PC-3 (cell line): ENCODE measurements at regions not wholly inside any gene's neighbourhood (a gene's known extent, or its start where the extent isn't known, plus 50 kb on each side); places are given as distances from the start of the nearest gene placed in this dataset.
"Not testable (repeated sequence)": the region's sequence is repeated elsewhere in the genome, so short reads cannot be mapped to it uniquely, and the experiment has no call there.

Experiments
- ATAC-seq: fragments of 200-7000 bp; cut with Tn5 transposase; 2 replicates; pipeline ENCODE4 v1.9.1; 2020; ENCODE audit warnings: mild to moderate bottlenecking, moderate library complexity
- BruUV-seq: library from RNA; stranded (reverse); fragments of 400-500 nt; replicated peaks from 2 replicates; lab custom pipeline; 2021; lab: Mats Ljungman, UMichigan
- CTCF ChIA-PET: fragments of 300-600 bp; sonication (Branson Sonifier 250); formaldehyde crosslinking; loops from one replicate; lab custom pipeline; 2022; ENCODE audit warnings: antibody characterized with exemption; lab: Charles Lee
- POLR2A ChIA-PET: fragments of 300-600 bp; sonication (Branson Sonifier 250); formaldehyde crosslinking; loops from one replicate; lab custom pipeline; 2022; ENCODE audit warnings: antibody characterized with exemption; ENCODE audit not compliant: unreplicated experiment; lab: Charles Lee
- DNase-seq: peaks from one replicate; pipeline ENCODE4 v3.0.0-alpha.2; 2015
- H2AFZ ChIP-seq: fragments of 300-600 bp; sonication (generic); 2 replicates; pipeline ENCODE4 v1.6.0; 2016; ENCODE audit warnings: antibody characterized with exemption, low read length
- H3F3A ChIP-seq: fragments of 300-600 bp; sonication (generic); one replicate; pipeline ENCODE4 v1.6.0; 2017; ENCODE audit warnings: antibody characterized with exemption, low read length, control low read depth, mild to moderate bottlenecking; ENCODE audit not compliant: unreplicated experiment
- H3K27ac ChIP-seq: fragments of 300-600 bp; sonication (generic); 2 replicates; pipeline ENCODE4 v1.5.1; 2016; ENCODE audit warnings: mild to moderate bottlenecking, low read length
- H3K27me3 ChIP-seq: fragments of 300-600 bp; sonication (generic); 2 replicates; pipeline ENCODE4 v1.6.1; 2016; ENCODE audit warnings: low read length, mixed read lengths
- H3K36me3 ChIP-seq: fragments of 300-600 bp; sonication (generic); 2 replicates; pipeline ENCODE4 v1.6.1; 2016; ENCODE audit warnings: low read depth, mixed run types, low read length, mixed read lengths
- H3K4me1 ChIP-seq: fragments of 300-600 bp; sonication (generic); 2 replicates; pipeline ENCODE4 v1.5.1; 2016; ENCODE audit warnings: low read length; ENCODE audit not compliant: insufficient read depth
- H3K4me2 ChIP-seq: fragments of 300-600 bp; sonication (generic); 2 replicates; pipeline ENCODE4 v1.6.0; 2016; ENCODE audit warnings: low read length
- H3K4me3 ChIP-seq: fragments of 300-600 bp; sonication (generic); 2 replicates; pipeline ENCODE4 v1.5.1; 2016; ENCODE audit warnings: mild to moderate bottlenecking, low read length, mixed read lengths
- H3K79me2 ChIP-seq: fragments of 300-600 bp; sonication (generic); 2 replicates; pipeline ENCODE4 v1.6.1; 2017; ENCODE audit warnings: low read length, mixed read lengths
- H3K9ac ChIP-seq: fragments of 300-600 bp; sonication (generic); 2 replicates; pipeline ENCODE4 v1.6.0; 2016; ENCODE audit warnings: mild to moderate bottlenecking, low read length
- H3K9me2 ChIP-seq: fragments of 300-600 bp; sonication (generic); replicated peaks from 2 replicates; pipeline ENCODE4 v1.6.1; 2016; ENCODE audit warnings: mixed run types, low read length, mixed read lengths
- H3K9me3 ChIP-seq: fragments of 300-600 bp; sonication (generic); 2 replicates; pipeline ENCODE4 v1.6.1; 2016; ENCODE audit warnings: low read length, mixed read lengths
- H4K20me1 ChIP-seq: fragments of 300-600 bp; sonication (generic); 2 replicates; pipeline ENCODE4 v1.6.1; 2016; ENCODE audit warnings: low read length, mixed read lengths
- CTCF ChIP-seq: fragments of 300-600 bp; sonication (generic); conservative IDR thresholded peaks from 2 replicates; pipeline ENCODE4 v1.5.1; 2017; ENCODE audit warnings: antibody characterized with exemption, low read depth, mild to moderate bottlenecking, low read length
- EZH2 ChIP-seq: fragments of 300-600 bp; sonication (generic); IDR thresholded peaks from one replicate; pipeline ENCODE4 v1.6.1; 2017; ENCODE audit warnings: antibody characterized with exemption, mild to moderate bottlenecking, low read length; ENCODE audit not compliant: unreplicated experiment
- EZH2phosphoT487 ChIP-seq: fragments of 300-600 bp; sonication (generic); IDR thresholded peaks from 2 replicates; pipeline ENCODE4 v1.6.1; 2018; ENCODE audit warnings: mild to moderate bottlenecking, antibody characterized with exemption, low read length, borderline replicate concordance
- intact Hi-C: fragments of 100-400 bp; cut with micrococcal nuclease; formaldehyde crosslinking; loops from 2 replicates; pipeline ENCODE4 v1.9.0; 2023

DNA sequence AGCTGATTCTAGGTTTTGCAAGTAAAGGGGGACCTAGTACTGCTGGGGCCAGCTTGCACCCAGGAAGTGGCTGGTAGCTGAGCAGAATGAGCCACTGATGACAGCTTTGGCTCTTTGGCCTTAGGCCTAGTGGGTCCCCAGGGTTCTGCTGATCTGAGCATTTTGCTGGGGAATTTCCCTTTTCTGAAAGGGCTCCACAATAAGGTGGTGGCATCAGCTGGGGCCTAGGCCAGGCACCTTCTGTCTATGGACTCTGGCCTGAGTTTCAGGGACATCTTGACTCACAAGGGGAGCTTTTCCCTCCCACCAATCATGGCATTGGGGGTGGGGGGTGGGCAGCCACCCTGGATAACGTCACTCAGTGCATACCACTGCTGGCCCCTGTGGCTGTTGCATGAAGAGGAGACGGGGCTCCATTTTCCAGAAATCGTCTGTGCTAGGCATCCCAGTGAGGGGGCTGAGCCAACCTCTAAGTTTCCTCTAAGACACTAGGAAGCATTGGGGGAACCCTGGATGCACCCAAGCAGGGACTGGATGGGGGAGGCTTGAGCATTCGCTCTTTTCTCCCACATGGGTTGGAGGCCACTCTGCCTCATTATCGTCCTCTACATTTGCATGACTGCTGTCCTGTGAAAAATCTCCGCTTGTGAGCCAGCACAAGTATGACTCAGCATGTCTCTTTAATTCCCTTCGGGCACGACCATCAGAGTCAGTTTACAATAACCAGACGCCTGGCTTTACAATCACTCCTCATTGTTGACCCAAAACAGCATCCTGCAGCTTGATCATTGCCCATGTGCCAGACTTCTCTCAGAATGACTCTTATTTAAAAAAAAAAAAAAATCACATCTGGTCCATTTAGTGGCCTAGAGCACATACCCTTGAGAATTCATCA is 145.0 kb upstream of the THY1 start:
- 0 out of 2 replicates have a peak overlapping the region, but pooled peaks have one; percentile 8 for H2AFZ ChIP-seq
- POLR2A ChIA-PET, result no interaction called here
- ATAC-seq (peak; percentile 87), DNase-seq (peak; percentile 91)
- H3K9me3 ChIP-seq, result no peaks in the 10 kb centered on the region
- peaks cover 24% of the 10 kb centered on the region for H3K4me1 ChIP-seq
- CTCF ChIA-PET, result interaction anchor here (0.7 kb wide), 1 partner anchor 109 kb away, joined by 4 read pairs; no protein-coding TSS in a partner anchor
- H3K9ac ChIP-seq, result no peak overlapping the region; the same call in 1 of the 2 replicates
- peak overlapping the region; percentile 54 for H3K27ac ChIP-seq
- no peak for TF ChIP-seq CTCF
- TF ChIP-seq EZH2phosphoT487, result no peak
- no peak for TF ChIP-seq EZH2
- intact Hi-C loops, result no loop called here
- no TSS peak for BruUV-seq
- no peaks in the 10 kb centered on the region for H3K36me3 ChIP-seq
- no peak overlapping the region for H3K4me3 ChIP-seq
- H3F3A ChIP-seq, result no peaks in the 10 kb centered on the region
- H3K27me3 ChIP-seq, result no peaks in the 10 kb centered on the region
- H3K4me2 ChIP-seq, result peak overlapping the region; percentile 24; the same call in 1 of the 2 replicates
- H4K20me1 ChIP-seq, result no peaks in the 10 kb centered on the region
- H3K79me2 ChIP-seq, result no peaks in the 10 kb centered on the region
- H3K9me2 ChIP-seq, result no peaks in the 10 kb centered on the region

GRCh38 chr11:119566319-119566718 is 143.3 kb upstream of the THY1 start:
- Histone ChIP-seq H4K20me1 (no peaks in the 10 kb centered on the region), H2AFZ (no peak overlapping the region), H3F3A (no peaks in the 10 kb centered on the region), H3K79me2 (no peaks in the 10 kb centered on the region), H3K9me2 (no peaks in the 10 kb centered on the region), H3K9ac (no peak overlapping the region), H3K36me3 (no peaks in the 10 kb centered on the region), H3K4me3 (no peak overlapping the region), H3K27ac (no peak overlapping the region), H3K27me3 (peaks cover 3% of the 10 kb centered on the region; the same call in 1 of the 2 replicates), H3K9me3 (no peaks in the 10 kb centered on the region), H3K4me2 (no peak overlapping the region), H3K4me1 (peaks cover 14% of the 10 kb centered on the region)
- no peak for DNase-seq
- intact Hi-C loops, result no loop called here
- no TSS peak for BruUV-seq
- ATAC-seq, result no peak
- ChIA-PET CTCF (no interaction called here), POLR2A (no interaction called here)
- TF ChIP-seq CTCF (no peak), EZH2phosphoT487 (no peak), EZH2 (no peak)

DNA sequence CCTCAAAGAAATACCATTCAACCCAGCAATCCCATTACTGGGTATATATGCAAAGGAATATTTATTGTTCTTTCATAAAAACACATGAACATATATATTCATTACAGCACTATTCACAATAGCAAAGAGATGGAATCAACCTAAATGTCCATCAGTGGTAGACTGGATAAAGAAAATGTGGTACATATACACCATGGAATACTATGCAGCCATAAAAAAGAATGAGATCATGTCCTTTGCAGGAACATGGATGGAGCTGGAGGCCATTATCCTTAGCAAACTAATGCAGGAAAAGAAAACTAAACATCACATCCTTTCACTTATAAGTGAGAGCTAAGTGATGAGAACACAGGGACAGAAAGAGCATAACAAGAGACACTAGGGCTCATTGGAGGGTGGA is 142.7 kb upstream of the THY1 start:
- H3K4me3 ChIP-seq, H2AFZ ChIP-seq, H3K27ac ChIP-seq, H3K4me2 ChIP-seq, BruUV-seq, H3F3A ChIP-seq, H3K27me3 ChIP-seq, DNase-seq, intact Hi-C loops, H3K9me2 ChIP-seq, ATAC-seq, H3K9me3 ChIP-seq, H3K79me2 ChIP-seq, H3K9ac ChIP-seq, H3K36me3 ChIP-seq, CTCF ChIA-PET, H4K20me1 ChIP-seq, POLR2A ChIA-PET: not testable (repeated sequence)
- H3K4me1 ChIP-seq, result peaks cover 14% of the 10 kb centered on the region
